ENCODE measurements at regions not wholly inside any gene's neighbourhood (a gene's known extent, or its start where the extent isn't known, plus 50 kb on each side); places are given as distances from the start of the nearest gene placed in this dataset.

GRCh38 chr18:73009691-73010090, 141.9 kb upstream of the NETO1 start:
- TF ChIP-seq CTCF (IDR thresholded peaks at IDR 0.05), result no peak
- no peak overlapping the region for H3K27ac ChIP-seq
- no peak overlapping the region for H3K4me3 ChIP-seq
- DNase-seq (ENCODE audit: low spot score), result no peak

DNA sequence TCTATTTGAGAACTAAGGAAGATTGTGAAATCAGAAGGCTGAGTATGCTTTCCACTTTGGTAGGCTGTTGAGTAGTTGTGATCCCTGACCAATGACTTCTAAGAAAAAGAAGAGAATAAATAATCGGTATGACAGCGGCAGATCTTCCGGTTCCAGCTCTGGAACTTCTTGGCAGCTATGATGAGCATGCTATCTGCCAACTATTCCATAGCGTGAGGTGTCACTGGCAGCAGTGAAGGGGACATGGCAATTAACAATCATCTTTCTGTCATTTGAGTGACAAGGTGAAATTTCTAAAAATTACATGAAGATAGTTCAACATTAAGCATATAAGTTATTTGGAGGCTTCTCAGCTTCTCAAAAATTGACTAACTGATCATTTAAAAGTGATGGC, 140.1 kb upstream of the NETO1 start:
- Histone ChIP-seq H3K27ac (no peak overlapping the region), H3K4me3 (no peak overlapping the region)
- no peak for TF ChIP-seq CTCF (IDR thresholded peaks at IDR 0.05)
- DNase-seq (ENCODE audit: low spot score), result no peak

GRCh38 chr18:73007195-73007914, 139.6 kb upstream of the NETO1 start:
- Histone ChIP-seq H3K4me3 (no peak overlapping the region), H3K27ac (no peak overlapping the region)
- DNase-seq (ENCODE audit: low spot score), result no peak
- TF ChIP-seq CTCF (IDR thresholded peaks at IDR 0.05), result no peak

DNA sequence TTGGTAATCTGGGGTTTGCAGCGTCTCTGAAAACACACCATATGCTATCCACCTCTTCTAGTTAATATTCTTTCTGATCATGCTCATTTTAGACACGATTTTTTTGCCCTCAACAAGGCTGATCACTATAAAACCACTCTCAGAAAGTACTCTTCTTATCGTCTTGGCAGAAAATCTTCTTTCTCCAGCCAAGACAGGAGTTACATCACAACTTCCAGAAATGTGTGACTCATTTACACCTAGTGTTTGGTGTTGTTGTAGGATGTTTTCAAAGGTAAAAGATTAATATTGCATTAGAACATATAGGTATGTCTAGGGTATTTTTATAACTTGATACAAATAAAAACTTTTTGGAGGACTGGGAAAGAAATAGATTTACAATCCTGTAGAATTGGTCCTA, 138.5 kb upstream of the NETO1 start:
- Histone ChIP-seq H3K27ac (no peak overlapping the region), H3K4me3 (no peak overlapping the region)
- no peak for DNase-seq (ENCODE audit: low spot score)

GRCh38 chr18:73004260-73004659, 136.5 kb upstream of the NETO1 start:
- DNase-seq (ENCODE audit: low spot score), result no peak
- H3K4me3 ChIP-seq, result no peak overlapping the region
- TF ChIP-seq CTCF (IDR thresholded peaks at IDR 0.05), result no peak
- no peak overlapping the region for H3K27ac ChIP-seq

More for the DNA sequence above, 138.5 kb upstream of the NETO1 start:
- no peak for TF ChIP-seq CTCF (IDR thresholded peaks at IDR 0.05)

DNA sequence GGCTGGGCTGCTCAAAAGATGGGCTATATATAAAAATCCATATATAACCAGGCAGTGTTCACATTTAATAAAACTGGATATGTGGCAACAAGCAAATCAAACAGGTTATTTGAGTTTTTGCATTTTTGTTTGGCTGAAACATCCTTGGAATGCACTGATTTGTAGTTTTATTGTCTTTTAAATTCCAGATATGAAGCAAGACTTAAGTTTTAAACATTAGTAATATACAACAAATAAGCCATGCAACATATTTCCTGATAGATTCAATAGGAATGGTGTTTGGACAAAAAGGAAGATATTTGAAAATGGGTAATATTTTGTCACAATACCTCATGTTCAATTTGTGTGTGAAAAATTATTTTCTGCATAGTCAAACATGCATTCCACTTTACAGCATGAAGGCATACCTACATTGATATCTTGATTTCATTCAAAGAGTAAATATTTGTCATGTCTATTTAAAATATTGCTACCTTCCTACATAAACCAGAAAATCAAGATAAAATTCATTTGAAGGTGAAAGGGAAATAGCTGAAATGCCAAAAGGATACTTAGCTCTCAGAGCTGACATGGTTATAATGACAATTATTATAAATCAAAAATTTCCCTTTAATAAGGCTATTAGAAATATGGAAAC, 132.3 kb upstream of the NETO1 start:
- DNase-seq (ENCODE audit: low spot score), result no peak
- no peak for TF ChIP-seq CTCF (IDR thresholded peaks at IDR 0.05)

DNA sequence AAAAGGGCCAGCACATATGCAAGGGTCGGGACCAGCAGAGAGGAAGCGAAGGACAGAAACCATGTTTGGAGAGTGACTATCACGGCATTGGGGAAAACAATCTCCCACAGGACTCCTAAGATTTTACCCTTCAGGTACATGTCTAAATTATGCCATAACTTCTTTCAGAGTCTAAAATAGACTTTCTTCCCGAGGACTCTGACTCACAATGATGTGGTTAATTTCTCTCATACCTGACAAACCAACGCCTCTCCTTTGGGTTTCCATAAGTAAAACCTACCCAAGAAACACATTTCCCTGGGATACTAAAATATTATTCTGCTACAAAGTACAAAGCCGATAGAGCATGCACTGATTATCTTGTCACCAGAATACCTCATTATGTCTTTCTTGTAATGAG, 127.8 kb upstream of the NETO1 start:
- TF ChIP-seq CTCF (IDR thresholded peaks at IDR 0.05), result no peak
- Histone ChIP-seq H3K4me3 (no peak overlapping the region), H3K27ac (no peak overlapping the region)
- no peak for DNase-seq (ENCODE audit: low spot score)

More for the DNA sequence above, 132.3 kb upstream of the NETO1 start:
- Histone ChIP-seq H3K4me3 (no peak overlapping the region), H3K27ac (no peak overlapping the region)

All from coronary artery (tissue), 2 donors.